Mammary epithelial cell (primary cell): ENCODE measurements at regions not wholly inside any gene's neighbourhood (a gene's known extent, or its start where the extent isn't known, plus 50 kb on each side); places are given as distances from the start of the nearest gene placed in this dataset.

Experiments
- CTCF ChIP-seq, 2 donors: IDR thresholded peaks in 1 of 2; conservative IDR thresholded peaks in 1 of 2; 2 replicates each; pipeline ENCODE4 v1.5.1; 2011 to 2012; ENCODE audit warnings: inconsistent platforms in 2 of 2, low read length in 2 of 2, mild to moderate bottlenecking in 2 of 2, control low read depth in 1 of 2, low read depth in 1 of 2; ENCODE audit not compliant: insufficient read depth in 1 of 2; ENCODE audit errors: extremely low read depth in 1 of 2
- EZH2 ChIP-seq: IDR thresholded peaks from 2 replicates; pipeline ENCODE4 v1.6.1; 2012; ENCODE audit warnings: low read length, inconsistent platforms, borderline replicate concordance

GRCh38 chr5:107779437-107779836 is 108.7 kb upstream of the EFNA5 start:
- no peak for TF ChIP-seq CTCF (conservative IDR thresholded peaks at IDR 0.05 in 1 of 2, IDR thresholded peaks at IDR 0.05 in 1 of 2; ENCODE audit: extremely low read depth in 1 of 2, insufficient read depth in 1 of 2, low read depth in 1 of 2, low read length in 2 of 2)
- TF ChIP-seq EZH2 = no peak
